Pancreas (tissue), 10 donors: ENCODE measurements at regions not wholly inside any gene's neighbourhood (a gene's known extent, or its start where the extent isn't known, plus 50 kb on each side); places are given as distances from the start of the nearest gene placed in this dataset.
"Not testable (repeated sequence)": the region's sequence is repeated elsewhere in the genome, so short reads cannot be mapped to it uniquely, and the experiment has no call there.

Source experiments
- ATAC-seq, 4 donors: fragments of 200-7000 bp; cut with Tn5 transposase; one replicate each; pipeline versions ENCODE4 v1.8.0 to v1.9.1; 2020; ENCODE audit warnings: mild to moderate bottlenecking in 4 of 4, moderate library complexity in 4 of 4
- DNase-seq, 6 donors: peaks; one replicate each; pipeline ENCODE4 v3.0.0-alpha.2; 2020
- FAIRE-seq: peaks from 2 replicates; lab custom pipeline; 2012; peaks lifted over from hg19 to GRCh38; lab: Jason Lieb, UNC
- H3K27ac ChIP-seq, 4 donors: fragments of 200-600 bp; sonication (generic); 1 replicate in 3 of 4; 2 replicates in 1 of 4; pipeline versions ENCODE4 v1.5.0 to v1.8.0; 2020
- H3K27me3 ChIP-seq, 4 donors: fragments of 200-600 bp; one replicate each; pipeline ENCODE4 v1.8.0; 2021
- H3K36me3 ChIP-seq, 3 donors: fragments of 200-600 bp; sonication (generic) in 1 of 3; one replicate each; pipeline versions ENCODE4 v1.5.0 to v1.8.0; 2020 to 2021
- H3K4me1 ChIP-seq, 3 donors: fragments of 200-600 bp; one replicate each; pipeline ENCODE4 v1.8.0; 2021
- H3K4me3 ChIP-seq, 4 donors: fragments of 200-600 bp; sonication (generic) in 2 of 4; one replicate each; pipeline versions ENCODE4 v1.5.0 to v1.8.0; 2020 to 2021
- H3K9me3 ChIP-seq, 4 donors: fragments of 200-600 bp; one replicate each; pipeline ENCODE4 v1.8.0; 2021
- WGBS, 2 donors: extraction: QIAGEN DNeasy Blood & Tissue Kit; methylation state at CpG; one replicate each; pipeline ENCODE4 v1.1.7; 2013; 5-methylcytosine and 5-hydroxymethylcytosine counted together
- intact Hi-C, 3 donors: fragments of 100-400 bp; cut with DNase I; formaldehyde crosslinking; loops; one replicate each; pipeline versions ENCODE4 v1.11.1 to v1.14.2; 2022
- TF ChIP-seq, protein P1 (sequence below), 4 donors: fragments of 200-600 bp; sonication (generic) in 3 of 4; IDR thresholded peaks; one replicate each; pipeline versions ENCODE4 v1.5.0 to v1.8.0; 2021; ENCODE audit warnings: antibody characterized with exemption in 4 of 4
- donor health status: healthy with polysubstance abuse.
- donor health status: DM: no; HTN: no; CAD: no; lungs with moderate emphysema.
- donor health status: DM: no; HTN: no; CAD: no.
- donor health status: control.
- donor health status: control.
- donor health status: Bipolar disorder and iron deficiency.
- donor health status: DM: yes; HTN: yes; CAD: no.
- donor health status: DM: no; HTN: no; CAD: no.
- donor health status: DM: no; HTN: no; CAD: no.
- donor health status: DM: yes; HTN: yes; CAD: no.

DNA sequence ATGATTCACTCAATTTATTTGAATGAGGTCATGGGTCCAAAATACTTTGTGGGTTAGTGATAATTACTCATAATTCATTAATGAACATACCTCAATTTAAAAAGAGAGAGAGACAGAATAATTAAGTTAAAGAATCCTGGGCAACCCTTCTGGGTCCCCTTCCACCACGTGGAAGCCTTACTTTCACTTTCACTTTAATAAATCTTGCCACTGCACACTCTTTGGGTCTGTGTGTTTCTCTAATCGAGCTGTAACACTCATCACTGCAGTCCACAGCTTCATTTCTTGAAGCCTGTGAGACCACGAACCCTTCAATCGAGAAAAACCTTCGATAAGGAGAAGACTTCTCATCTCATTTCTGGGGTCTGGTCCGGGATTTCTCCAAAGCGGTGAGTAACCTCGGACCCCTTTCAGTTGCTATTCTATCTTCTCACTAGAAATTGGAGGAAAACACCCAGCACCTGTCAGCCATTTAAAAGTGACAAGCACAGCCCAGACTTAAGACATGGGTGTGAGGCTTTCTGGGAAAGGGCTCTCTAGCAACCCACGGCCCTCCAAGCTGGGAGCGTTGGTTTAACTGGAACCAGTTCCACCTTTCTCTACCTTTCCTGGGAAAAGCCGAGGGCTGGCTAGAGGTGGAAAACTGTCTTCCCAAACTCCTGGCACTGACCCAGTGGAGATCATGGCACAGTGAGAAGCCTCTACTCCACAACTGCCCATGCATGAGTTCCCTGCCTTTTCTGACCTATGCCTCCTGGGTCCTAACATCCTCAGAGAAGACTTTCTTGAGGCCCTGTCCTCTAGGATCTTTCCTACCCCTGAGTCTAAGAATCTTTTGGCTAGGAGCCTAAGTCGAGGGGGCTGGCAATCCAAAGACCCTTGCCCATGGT is 148.8 kb upstream of the ATF7IP start:
- DNase-seq (no peak), ATAC-seq (peak in 2 of 4 donors; percentile 36 to 48), FAIRE-seq (no peak)
- 83 to 84% methylated on average over 12 of the region's 12 CpGs for WGBS, 2 donors
- peaks cover 7 to 20% (median 7%) of the 10 kb centered on the region in 3 donors for H3K4me1 ChIP-seq
- H3K36me3 ChIP-seq, result no peaks in the 10 kb centered on the region
- intact Hi-C loops, result no loop called here
- H3K27me3 ChIP-seq, result no peaks in the 10 kb centered on the region
- H3K9me3 ChIP-seq, result no peaks in the 10 kb centered on the region
- TF ChIP-seq, protein P1, sequence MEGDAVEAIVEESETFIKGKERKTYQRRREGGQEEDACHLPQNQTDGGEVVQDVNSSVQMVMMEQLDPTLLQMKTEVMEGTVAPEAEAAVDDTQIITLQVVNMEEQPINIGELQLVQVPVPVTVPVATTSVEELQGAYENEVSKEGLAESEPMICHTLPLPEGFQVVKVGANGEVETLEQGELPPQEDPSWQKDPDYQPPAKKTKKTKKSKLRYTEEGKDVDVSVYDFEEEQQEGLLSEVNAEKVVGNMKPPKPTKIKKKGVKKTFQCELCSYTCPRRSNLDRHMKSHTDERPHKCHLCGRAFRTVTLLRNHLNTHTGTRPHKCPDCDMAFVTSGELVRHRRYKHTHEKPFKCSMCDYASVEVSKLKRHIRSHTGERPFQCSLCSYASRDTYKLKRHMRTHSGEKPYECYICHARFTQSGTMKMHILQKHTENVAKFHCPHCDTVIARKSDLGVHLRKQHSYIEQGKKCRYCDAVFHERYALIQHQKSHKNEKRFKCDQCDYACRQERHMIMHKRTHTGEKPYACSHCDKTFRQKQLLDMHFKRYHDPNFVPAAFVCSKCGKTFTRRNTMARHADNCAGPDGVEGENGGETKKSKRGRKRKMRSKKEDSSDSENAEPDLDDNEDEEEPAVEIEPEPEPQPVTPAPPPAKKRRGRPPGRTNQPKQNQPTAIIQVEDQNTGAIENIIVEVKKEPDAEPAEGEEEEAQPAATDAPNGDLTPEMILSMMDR (IDR thresholded peaks at IDR 0.05), result no peak
- H3K4me3 ChIP-seq, result no peak overlapping the region
- H3K27ac ChIP-seq, result no peak overlapping the region

DNA sequence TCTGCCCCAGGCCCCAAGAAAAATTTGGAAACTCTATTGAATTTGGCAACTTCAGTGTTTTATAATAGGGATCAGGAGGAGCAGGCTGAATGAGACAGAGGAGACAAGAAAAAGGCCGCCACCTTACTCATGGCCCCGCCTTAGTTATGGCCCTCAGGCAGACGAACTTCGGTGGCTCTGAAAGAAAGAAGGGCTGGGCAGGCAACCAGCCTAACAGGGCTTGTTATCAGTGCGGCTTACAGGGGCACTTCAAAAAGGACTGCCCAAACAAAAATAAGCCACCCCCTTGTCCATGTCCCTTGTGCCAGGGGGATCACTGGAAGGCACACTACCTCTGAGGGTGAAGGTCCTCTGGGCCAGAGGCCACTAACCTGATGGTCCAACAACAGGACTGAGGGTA is 146.3 kb upstream of the ATF7IP start:
- Histone ChIP-seq H3K4me3 (no peak overlapping the region), H3K27me3 (no peaks in the 10 kb centered on the region), H3K4me1 (peaks cover 0 to 6% (median 0%) of the 10 kb centered on the region in 3 donors), H3K9me3 (no peaks in the 10 kb centered on the region), H3K27ac (no peak overlapping the region), H3K36me3 (no peaks in the 10 kb centered on the region)
- no peak for ATAC-seq
- no peak for DNase-seq
- FAIRE-seq, result no peak
- TF ChIP-seq, protein P1 (IDR thresholded peaks at IDR 0.05), result no peak
- intact Hi-C loops, result no loop called here
- 93 to 96% methylated on average over 5 of the region's 5 CpGs for WGBS, 2 donors

DNA sequence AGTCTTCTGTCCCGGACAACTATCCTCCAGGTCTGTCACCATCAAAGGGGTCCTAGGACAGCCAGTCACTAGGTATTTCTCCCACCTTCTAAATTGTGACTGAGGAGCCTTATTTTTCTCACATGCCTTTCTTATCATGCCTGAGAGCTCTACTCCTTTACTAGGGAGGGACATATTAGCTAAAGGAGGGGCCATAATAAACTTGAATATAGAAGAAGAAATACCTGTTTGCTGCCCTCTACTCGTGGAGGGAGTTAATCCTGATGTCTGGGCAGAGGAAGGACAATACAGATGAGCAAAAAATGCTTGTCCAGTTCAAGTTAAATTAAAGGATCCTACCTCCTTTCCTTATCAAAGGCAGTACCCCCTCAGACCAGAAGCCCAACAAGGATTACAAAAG is 145.8 kb upstream of the ATF7IP start:
- H3K36me3 ChIP-seq, H3K9me3 ChIP-seq, intact Hi-C loops, DNase-seq, H3K27ac ChIP-seq, H3K27me3 ChIP-seq, ATAC-seq, H3K4me3 ChIP-seq, H3K4me1 ChIP-seq, FAIRE-seq: not testable (repeated sequence)
- WGBS, 2 donors, result 60 to 63% methylated on average over 2 of the region's 2 CpGs

DNA sequence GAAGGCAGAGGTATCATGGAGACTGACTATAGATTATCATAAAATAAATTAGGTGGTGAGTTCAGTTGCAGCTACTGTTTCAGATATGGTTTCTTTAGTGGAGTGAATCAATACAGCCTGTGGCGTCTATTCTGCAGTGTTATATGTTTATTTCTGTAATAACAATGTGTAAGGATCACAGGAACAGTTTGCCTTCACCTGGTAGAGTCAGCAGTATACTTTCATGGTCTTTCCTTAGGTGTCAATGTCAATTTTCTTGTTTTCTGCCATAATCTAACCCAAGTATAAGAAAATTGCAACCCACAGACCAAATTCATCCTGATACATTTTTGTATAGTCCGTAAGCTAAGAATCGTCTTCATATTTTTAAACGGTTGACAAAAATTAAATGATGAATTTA is 140.4 kb upstream of the ATF7IP start:
- 87 to 91% methylated on average over 4 of the region's 4 CpGs for WGBS, 2 donors
- Histone ChIP-seq H3K4me1 (no peaks in the 10 kb centered on the region), H3K9me3 (no peaks in the 10 kb centered on the region), H3K36me3 (no peaks in the 10 kb centered on the region), H3K4me3 (no peak overlapping the region), H3K27me3 (no peaks in the 10 kb centered on the region), H3K27ac (no peak overlapping the region)
- DNase-seq (no peak), FAIRE-seq (no peak), ATAC-seq (no peak)
- intact Hi-C loops, result no loop called here
- TF ChIP-seq, protein P1 (IDR thresholded peaks at IDR 0.05), result no peak

DNA sequence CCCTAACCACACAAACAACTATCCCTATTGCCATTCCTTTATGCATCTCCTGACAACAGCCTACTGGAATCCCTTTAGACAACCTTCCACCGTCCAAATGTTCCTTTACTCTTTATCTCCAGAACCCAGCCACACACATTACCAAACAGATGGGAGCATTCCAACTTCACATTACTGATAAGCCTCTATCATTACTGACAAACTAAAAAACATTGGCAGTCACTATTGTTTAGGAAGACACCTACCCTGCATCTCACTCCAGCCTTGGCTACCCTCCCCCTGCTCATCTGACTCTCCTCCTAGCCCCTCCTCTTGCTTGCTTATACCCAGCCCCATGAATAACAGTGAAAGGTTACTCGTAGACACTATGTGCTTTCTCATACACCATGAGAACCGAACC is 130.3 kb upstream of the ATF7IP start:
- H3K9me3 ChIP-seq, DNase-seq, H3K36me3 ChIP-seq, H3K27ac ChIP-seq, H3K27me3 ChIP-seq, FAIRE-seq, H3K4me3 ChIP-seq, ATAC-seq, H3K4me1 ChIP-seq: not testable (repeated sequence)
- 51 to 60% methylated on average over 3 of the region's 3 CpGs for WGBS, 2 donors
- intact Hi-C loops, result loop anchor here in 2 of 3 donors (10.0 kb wide), 1 partner anchor 430 kb away; no protein-coding TSS in a partner anchor

DNA sequence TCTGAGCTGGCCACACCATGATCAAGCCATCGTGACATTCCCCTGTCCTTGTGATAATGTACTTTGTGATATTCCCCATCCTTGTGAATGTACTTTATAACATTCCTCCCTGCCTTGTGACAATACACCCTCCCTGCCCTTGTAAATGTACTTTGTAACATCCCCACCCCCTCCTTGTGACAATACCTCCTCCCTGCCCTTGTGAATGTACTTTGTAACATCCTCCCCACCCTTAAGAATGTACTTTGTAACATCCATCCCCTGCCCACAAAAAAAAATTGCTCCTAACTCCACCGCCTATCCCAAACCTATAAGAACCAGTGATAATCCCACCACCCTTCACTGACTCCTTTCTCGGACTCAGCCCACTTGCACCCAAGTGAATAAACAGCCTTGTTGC is 128.8 kb upstream of the ATF7IP start:
- not testable (repeated sequence) for H3K27ac ChIP-seq, H3K27me3 ChIP-seq, ATAC-seq, DNase-seq, H3K9me3 ChIP-seq, H3K36me3 ChIP-seq, FAIRE-seq, H3K4me3 ChIP-seq, H3K4me1 ChIP-seq
- WGBS, 2 donors, result 92 to 94% methylated on average over 3 of the region's 3 CpGs
- intact Hi-C loops, result loop anchor here in 2 of 3 donors (10.0 kb wide), 1 partner anchor 428 kb away; no protein-coding TSS in a partner anchor
